Thyroid gland (tissue), 4 donors: ENCODE measurements at regions not wholly inside any gene's neighbourhood (a gene's known extent, or its start where the extent isn't known, plus 50 kb on each side); places are given as distances from the start of the nearest gene placed in this dataset.

ENCODE experiments used
- POLR2A ChIP-seq, 2 donors: fragments of 450-650 bp; IDR thresholded peaks; one replicate each; pipeline ENCODE4 v1.6.1; 2017; ENCODE audit warnings: antibody characterized with exemption in 2 of 2, mild to moderate bottlenecking in 2 of 2, moderate library complexity in 1 of 2
- TF ChIP-seq, protein P1 (sequence below), 6 experiments: fragments of 200-600 bp in 3 of 6; fragments of 450-650 bp in 3 of 6; sonication (generic) in 3 of 6; IDR thresholded peaks; one replicate each; pipeline ENCODE4 v1.5.1; 2016 to 2019; ENCODE audit warnings: antibody characterized with exemption in 6 of 6, mild to moderate bottlenecking in 2 of 6, inconsistent platforms in 1 of 6, moderate library complexity in 1 of 6

GRCh38 chr2:17095340-17095739, 422.9 kb downstream of the RAD51AP2 start:
- TF ChIP-seq, protein P1, sequence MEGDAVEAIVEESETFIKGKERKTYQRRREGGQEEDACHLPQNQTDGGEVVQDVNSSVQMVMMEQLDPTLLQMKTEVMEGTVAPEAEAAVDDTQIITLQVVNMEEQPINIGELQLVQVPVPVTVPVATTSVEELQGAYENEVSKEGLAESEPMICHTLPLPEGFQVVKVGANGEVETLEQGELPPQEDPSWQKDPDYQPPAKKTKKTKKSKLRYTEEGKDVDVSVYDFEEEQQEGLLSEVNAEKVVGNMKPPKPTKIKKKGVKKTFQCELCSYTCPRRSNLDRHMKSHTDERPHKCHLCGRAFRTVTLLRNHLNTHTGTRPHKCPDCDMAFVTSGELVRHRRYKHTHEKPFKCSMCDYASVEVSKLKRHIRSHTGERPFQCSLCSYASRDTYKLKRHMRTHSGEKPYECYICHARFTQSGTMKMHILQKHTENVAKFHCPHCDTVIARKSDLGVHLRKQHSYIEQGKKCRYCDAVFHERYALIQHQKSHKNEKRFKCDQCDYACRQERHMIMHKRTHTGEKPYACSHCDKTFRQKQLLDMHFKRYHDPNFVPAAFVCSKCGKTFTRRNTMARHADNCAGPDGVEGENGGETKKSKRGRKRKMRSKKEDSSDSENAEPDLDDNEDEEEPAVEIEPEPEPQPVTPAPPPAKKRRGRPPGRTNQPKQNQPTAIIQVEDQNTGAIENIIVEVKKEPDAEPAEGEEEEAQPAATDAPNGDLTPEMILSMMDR (IDR thresholded peaks at IDR 0.05), result no peak
- TF ChIP-seq POLR2A (IDR thresholded peaks at IDR 0.05), result no peak
